Ovary (tissue), 3 donors: ENCODE measurements at regions not wholly inside any gene's neighbourhood (a gene's known extent, or its start where the extent isn't known, plus 50 kb on each side); places are given as distances from the start of the nearest gene placed in this dataset.

Experiments used
- CTCF ChIP-seq, 3 donors: fragments of 450-650 bp in 2 of 3; fragments of 200-600 bp in 1 of 3; IDR thresholded peaks; one replicate each; pipeline versions ENCODE4 v1.5.1 to v1.8.0; 2016 to 2022; ENCODE audit warnings: antibody characterized with exemption in 3 of 3, mild to moderate bottlenecking in 1 of 3
- EP300 ChIP-seq: sonication (generic); formaldehyde crosslinking; IDR thresholded peaks from one replicate; pipeline ENCODE4 v1.6.1; 2017; ENCODE audit warnings: antibody characterized with exemption
- POLR2A ChIP-seq: fragments of 450-650 bp; IDR thresholded peaks from one replicate; pipeline ENCODE4 v1.6.1; 2017; ENCODE audit warnings: antibody characterized with exemption, mild to moderate bottlenecking, moderate library complexity
- donor health status: DM: no; HTN: no; CAD: no.

GRCh38 chr13:32917504-32917903 lies 98.7 kb upstream of the KL start:
- TF ChIP-seq CTCF (IDR thresholded peaks at IDR 0.05) (no peak), POLR2A (no peak), EP300 (no peak)
